Activated naive CD8-positive, alpha-beta T cell treated with anti-CD3 and anti-CD28 coated beads, Interleukin-2, amount 10 ng/mL, durations not matched to agents 7 days and 5 days (primary cell): ENCODE measurements at regions not wholly inside any gene's neighbourhood (a gene's known extent, or its start where the extent isn't known, plus 50 kb on each side); places are given as distances from the start of the nearest gene placed in this dataset.

Experiments
- ATAC-seq: fragments of 150-1000 bp; cut with Tn5 transposase; one replicate; pipeline ENCODE4 v1.10.0; 2021; ENCODE audit warnings: low read depth, moderate library complexity
- POLR2A ChIA-PET: fragments of 350-600 bp; sonication (Branson Sonifier 250); formaldehyde crosslinking; loops from one replicate; lab custom pipeline; 2021; ENCODE audit warnings: antibody characterized with exemption; lab: Charles Lee
- DNase-seq: peaks from one replicate; pipeline ENCODE4 v3.0.0; 2021
- H3K27ac Mint-ChIP-seq: one replicate; pipeline ENCODE4 v1.8.0; 2022; ENCODE audit warnings: mild to moderate bottlenecking, mixed read lengths
- H3K27me3 Mint-ChIP-seq: one replicate; pipeline ENCODE4 v1.8.0; 2022; ENCODE audit warnings: mild to moderate bottlenecking, moderate library complexity, mixed read lengths
- H3K36me3 Mint-ChIP-seq: one replicate; pipeline ENCODE4 v1.8.0; 2021; ENCODE audit warnings: mild to moderate bottlenecking, mixed read lengths
- H3K4me1 Mint-ChIP-seq: one replicate; pipeline ENCODE4 v1.8.0; 2021; ENCODE audit warnings: mixed read lengths
- H3K4me3 Mint-ChIP-seq: one replicate; pipeline ENCODE4 v1.8.0; 2022; ENCODE audit warnings: mild to moderate bottlenecking, moderate library complexity, mixed read lengths
- H3K9me3 Mint-ChIP-seq: one replicate; pipeline ENCODE4 v1.8.0; 2021; ENCODE audit warnings: mixed read lengths

DNA sequence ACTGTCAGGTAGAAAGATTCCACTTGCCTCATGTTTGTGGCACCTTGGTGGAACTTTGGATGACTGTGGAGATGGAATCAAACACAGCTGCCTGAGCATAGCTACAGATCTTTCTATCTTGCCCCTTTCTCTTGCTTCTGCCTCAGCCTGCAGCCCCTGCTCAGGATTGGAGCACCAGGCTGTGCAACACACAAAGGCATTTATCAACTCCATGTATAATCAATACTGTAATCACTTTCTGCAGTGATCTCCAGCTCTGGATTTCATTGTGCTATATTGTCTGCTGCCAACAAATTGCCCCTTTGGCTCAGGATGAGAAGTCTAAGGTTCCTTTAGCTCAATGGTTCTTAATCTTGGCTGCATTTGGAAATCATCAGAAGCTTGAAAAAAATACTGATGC is 86.3 kb upstream of the PRPS1 start:
- no peaks in the 10 kb centered on the region for H3K36me3 Mint-ChIP-seq
- ATAC-seq (no peak), DNase-seq (no peak)
- no peaks in the 10 kb centered on the region for H3K4me1 Mint-ChIP-seq
- POLR2A ChIA-PET = no interaction called here
- H3K4me3 Mint-ChIP-seq = no peak overlapping the region
- no peak overlapping the region for H3K27ac Mint-ChIP-seq
- no peaks in the 10 kb centered on the region for H3K27me3 Mint-ChIP-seq
- H3K9me3 Mint-ChIP-seq = no peaks in the 10 kb centered on the region

DNA sequence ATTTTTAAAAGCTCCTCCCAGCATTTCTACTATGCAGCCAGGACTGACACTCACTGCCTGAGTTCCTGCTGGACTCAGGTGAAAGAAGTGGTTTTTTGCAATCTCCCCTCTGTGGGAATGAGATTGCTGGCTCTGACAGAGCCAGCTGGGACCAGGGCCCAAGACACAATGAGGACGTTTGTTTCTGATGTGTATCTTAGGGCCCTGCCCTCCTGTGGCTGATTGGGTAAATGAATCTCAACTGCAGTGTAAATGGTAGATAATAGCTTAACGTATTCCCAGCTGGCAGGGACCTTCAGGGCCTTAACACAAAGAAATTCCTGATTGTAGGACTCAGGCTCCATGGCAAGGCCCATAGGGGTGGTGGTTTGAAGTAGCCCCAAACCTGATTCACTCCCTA is 85.8 kb upstream of the PRPS1 start:
- Mint-ChIP-seq H3K9me3 (no peaks in the 10 kb centered on the region), H3K27me3 (no peaks in the 10 kb centered on the region), H3K27ac (no peak overlapping the region), H3K4me3 (no peak overlapping the region), H3K4me1 (no peaks in the 10 kb centered on the region), H3K36me3 (no peaks in the 10 kb centered on the region)
- DNase-seq = no peak
- POLR2A ChIA-PET = no interaction called here
- ATAC-seq = no peak

DNA sequence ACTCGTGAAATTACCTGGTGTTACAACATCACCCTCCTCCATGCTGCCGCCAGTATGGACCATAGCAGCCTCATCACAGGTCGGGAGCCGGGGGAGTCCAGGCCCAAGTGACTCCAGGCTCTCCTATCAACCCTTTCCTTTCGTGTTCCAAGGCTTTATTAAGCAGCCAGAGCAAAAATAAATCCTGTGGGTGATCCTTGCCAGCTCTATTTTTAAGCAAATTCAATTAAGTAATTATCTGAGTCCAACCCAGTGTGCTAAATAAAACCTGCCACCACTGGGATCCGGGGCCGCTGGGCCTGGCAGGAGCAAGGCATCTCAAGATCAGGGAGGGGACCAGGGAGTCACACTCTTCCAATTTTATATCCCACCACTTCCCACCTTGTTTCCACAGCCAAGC is 80.7 kb upstream of the PRPS1 start:
- DNase-seq = no peak
- no peaks in the 10 kb centered on the region for H3K36me3 Mint-ChIP-seq
- H3K4me1 Mint-ChIP-seq = peaks cover 7% of the 10 kb centered on the region
- ATAC-seq = no peak
- H3K9me3 Mint-ChIP-seq = no peaks in the 10 kb centered on the region
- no peak overlapping the region for H3K27ac Mint-ChIP-seq
- H3K27me3 Mint-ChIP-seq = no peaks in the 10 kb centered on the region
- POLR2A ChIA-PET = no interaction called here
- no peak overlapping the region for H3K4me3 Mint-ChIP-seq

DNA sequence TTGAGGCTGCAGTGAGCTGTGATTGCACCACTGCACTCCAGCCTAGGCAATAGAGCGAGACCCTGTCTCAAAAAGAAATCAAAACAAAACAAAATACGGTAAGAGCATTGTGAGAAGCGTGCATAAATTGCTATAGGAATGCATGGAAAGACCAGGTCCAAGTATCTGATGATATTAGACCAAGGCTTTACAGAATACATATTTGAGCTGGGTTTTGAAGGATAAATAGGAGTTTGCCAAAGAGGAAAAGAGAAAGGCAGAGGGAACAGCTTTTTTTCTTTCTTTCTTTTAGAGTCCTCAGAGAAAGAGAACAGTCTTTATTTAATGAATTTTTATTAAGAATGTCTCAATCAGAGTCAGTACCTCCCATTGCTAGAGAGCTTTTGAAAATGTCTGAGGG is 79.5 kb upstream of the PRPS1 start:
- H3K27me3 Mint-ChIP-seq = no peaks in the 10 kb centered on the region
- H3K4me3 Mint-ChIP-seq = no peak overlapping the region
- no peak for ATAC-seq
- no peaks in the 10 kb centered on the region for H3K36me3 Mint-ChIP-seq
- peaks cover 7% of the 10 kb centered on the region for H3K4me1 Mint-ChIP-seq
- H3K9me3 Mint-ChIP-seq = no peaks in the 10 kb centered on the region
- POLR2A ChIA-PET = no interaction called here
- no peak overlapping the region for H3K27ac Mint-ChIP-seq
- DNase-seq = no peak

DNA sequence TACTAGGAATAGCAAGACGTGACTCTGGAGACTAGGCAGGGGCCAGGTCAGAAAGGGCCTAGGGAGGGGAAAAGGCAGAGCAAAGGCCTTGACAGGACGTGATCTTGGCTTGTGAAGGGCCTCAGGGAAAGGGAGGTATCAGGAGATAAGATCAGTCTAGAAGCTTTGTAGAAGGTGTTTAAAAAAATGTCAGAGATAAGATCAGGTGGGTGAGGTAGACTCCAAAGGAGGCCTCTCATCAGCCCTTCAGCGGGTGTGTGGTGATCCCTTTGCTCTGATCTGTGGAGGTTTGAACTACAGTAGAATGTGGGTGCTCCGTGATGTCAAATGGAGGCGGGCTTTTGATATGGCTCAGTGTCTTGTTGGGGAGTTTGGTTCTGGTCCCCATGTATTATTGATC is 78.8 kb upstream of the PRPS1 start:
- peak; percentile 54 for ATAC-seq

GRCh38 chrX:107551546-107551945 is 76.8 kb upstream of the PRPS1 start:
- H3K9me3 Mint-ChIP-seq = no peaks in the 10 kb centered on the region
- ATAC-seq (no peak), DNase-seq (no peak)
- no peak overlapping the region for H3K27ac Mint-ChIP-seq
- no peaks in the 10 kb centered on the region for H3K27me3 Mint-ChIP-seq
- H3K4me3 Mint-ChIP-seq = no peak overlapping the region
- H3K36me3 Mint-ChIP-seq = no peaks in the 10 kb centered on the region
- H3K4me1 Mint-ChIP-seq = peaks cover 7% of the 10 kb centered on the region
- POLR2A ChIA-PET = no interaction called here

More for the DNA sequence above, 78.8 kb upstream of the PRPS1 start:
- no peak overlapping the region for H3K27ac Mint-ChIP-seq
- no peak overlapping the region for H3K4me3 Mint-ChIP-seq
- no peak for DNase-seq
- peaks cover 7% of the 10 kb centered on the region for H3K4me1 Mint-ChIP-seq
- no peaks in the 10 kb centered on the region for H3K27me3 Mint-ChIP-seq
- POLR2A ChIA-PET = no interaction called here
- H3K9me3 Mint-ChIP-seq = no peaks in the 10 kb centered on the region
- no peaks in the 10 kb centered on the region for H3K36me3 Mint-ChIP-seq

DNA sequence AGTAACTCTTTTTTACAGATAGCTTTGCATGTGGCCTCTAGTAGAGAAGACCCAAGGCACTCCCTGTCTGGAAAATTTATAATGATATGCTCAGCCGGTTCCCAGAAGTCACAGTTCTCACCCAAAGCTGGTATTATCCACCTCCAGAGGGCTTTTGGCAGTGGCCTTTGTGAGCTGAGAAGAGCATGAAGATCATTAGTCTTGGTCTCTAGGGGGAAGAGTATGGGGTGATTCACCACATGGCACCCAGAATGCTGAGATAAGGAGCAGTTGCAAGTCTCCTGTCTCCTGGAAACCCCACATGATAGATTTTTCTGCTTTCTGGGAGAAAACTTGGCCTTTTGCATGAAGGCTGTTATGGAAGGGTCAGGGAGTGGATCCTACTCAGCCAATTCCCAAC is 75.4 kb upstream of the PRPS1 start:
- DNase-seq = no peak
- Mint-ChIP-seq H3K9me3 (no peaks in the 10 kb centered on the region), H3K27me3 (no peaks in the 10 kb centered on the region), H3K27ac (no peak overlapping the region), H3K36me3 (no peaks in the 10 kb centered on the region), H3K4me1 (peaks cover 7% of the 10 kb centered on the region), H3K4me3 (no peak overlapping the region)
- ATAC-seq = no peak
- POLR2A ChIA-PET = no interaction called here

- ATAC-seq = no peak
- H3K27me3 Mint-ChIP-seq = no peaks in the 10 kb centered on the region
Measured at GRCh38 chrX:107556967-107557366, 71.3 kb upstream of the PRPS1 start.

DNA sequence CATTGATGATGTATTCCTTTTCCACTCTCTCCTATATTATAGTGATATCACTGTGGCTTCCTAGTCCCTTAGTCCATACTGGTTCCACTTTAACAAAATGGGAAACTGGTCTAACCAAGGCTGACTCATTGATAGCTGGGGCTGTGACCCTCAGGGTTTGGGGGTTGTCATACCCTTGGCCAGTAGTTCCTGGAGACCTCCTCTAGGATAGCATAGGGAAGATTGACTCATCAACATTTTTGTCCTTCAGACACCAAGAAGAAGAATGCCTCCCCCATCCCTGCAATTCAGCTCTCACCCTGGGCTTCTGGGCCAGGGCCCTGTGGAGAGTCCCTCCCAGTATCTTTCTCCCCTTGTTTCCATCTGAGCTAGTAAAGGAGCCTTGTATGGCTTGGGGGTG is 68.8 kb upstream of the PRPS1 start:
- no peak overlapping the region for H3K4me3 Mint-ChIP-seq
- DNase-seq (no peak), ATAC-seq (no peak)
- no peaks in the 10 kb centered on the region for H3K36me3 Mint-ChIP-seq
- no peaks in the 10 kb centered on the region for H3K9me3 Mint-ChIP-seq
- H3K27ac Mint-ChIP-seq = no peak overlapping the region
- no peaks in the 10 kb centered on the region for H3K27me3 Mint-ChIP-seq
- no peaks in the 10 kb centered on the region for H3K4me1 Mint-ChIP-seq
- POLR2A ChIA-PET = no interaction called here

More at GRCh38 chrX:107556967-107557366, 71.3 kb upstream of the PRPS1 start:
- no peaks in the 10 kb centered on the region for H3K36me3 Mint-ChIP-seq
- H3K4me1 Mint-ChIP-seq = no peaks in the 10 kb centered on the region
- H3K9me3 Mint-ChIP-seq = no peaks in the 10 kb centered on the region
- no peak for DNase-seq
- POLR2A ChIA-PET = no interaction called here
- no peak overlapping the region for H3K4me3 Mint-ChIP-seq
- H3K27ac Mint-ChIP-seq = no peak overlapping the region

DNA sequence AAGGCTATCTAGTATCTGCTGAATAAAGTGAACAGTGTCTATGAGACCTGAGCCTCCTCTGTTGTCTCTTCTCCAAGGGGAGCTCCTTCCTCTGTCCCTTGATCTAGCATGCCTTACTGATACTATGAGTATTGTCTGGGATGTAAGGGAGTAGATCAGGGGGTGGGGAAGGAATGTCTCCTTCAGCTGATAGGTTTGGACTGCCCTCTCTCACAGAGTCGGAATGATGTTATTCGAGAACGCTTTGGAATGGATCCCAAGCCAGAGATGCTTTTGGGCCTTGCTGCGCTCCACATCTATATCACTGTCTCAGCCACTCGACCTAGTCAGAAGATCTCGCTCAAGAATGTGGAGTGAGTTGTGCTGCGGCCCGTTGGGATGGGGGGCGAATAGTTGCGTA is 68.3 kb upstream of the PRPS1 start:
- ATAC-seq = no peak
- Mint-ChIP-seq H3K27me3 (no peaks in the 10 kb centered on the region), H3K4me1 (no peaks in the 10 kb centered on the region), H3K9me3 (no peaks in the 10 kb centered on the region), H3K4me3 (no peak overlapping the region), H3K27ac (no peak overlapping the region), H3K36me3 (no peaks in the 10 kb centered on the region)
- POLR2A ChIA-PET = no interaction called here
- no peak for DNase-seq

- no peak for DNase-seq
Measured at GRCh38 chrX:107560980-107561379, 67.3 kb upstream of the PRPS1 start.

DNA sequence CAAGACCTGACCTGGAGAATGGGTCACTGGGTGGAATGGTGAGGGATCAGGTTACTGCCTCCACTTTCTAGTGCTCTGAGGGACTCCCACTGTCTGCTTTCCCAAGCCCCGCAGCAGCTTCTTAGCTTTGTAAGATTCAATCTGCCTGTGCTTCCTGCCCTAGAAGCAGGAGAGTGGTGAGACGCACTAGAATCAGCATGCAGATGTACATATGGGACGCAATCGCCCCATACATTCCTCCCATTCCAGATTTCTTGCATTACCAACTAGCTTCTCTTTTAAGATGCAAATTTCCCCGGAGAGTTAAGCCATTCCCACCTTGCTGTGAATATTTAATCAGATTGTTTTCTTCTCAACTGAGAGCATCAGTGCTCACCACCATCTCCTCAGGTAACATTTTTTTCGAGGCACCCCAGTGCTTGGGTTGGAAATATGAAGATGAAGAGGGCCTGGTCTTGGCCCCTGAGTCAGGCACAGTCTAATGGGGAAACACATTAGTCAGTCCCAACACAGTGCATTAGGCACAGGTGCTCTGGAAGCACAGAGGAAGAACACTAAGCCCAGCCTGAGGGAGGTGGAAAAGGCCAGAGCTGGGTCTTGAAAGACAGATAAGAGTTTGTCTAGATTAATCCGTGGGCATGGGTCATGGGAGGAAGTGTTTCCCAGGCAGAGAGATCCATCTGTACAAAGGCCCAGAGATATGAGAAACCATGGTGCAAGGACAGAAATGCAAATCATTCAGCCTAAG is 66.7 kb upstream of the PRPS1 start:
- H3K4me3 Mint-ChIP-seq = no peak overlapping the region
- peaks cover 2% of the 10 kb centered on the region for H3K27me3 Mint-ChIP-seq
- no peak overlapping the region for H3K27ac Mint-ChIP-seq
- no peaks in the 10 kb centered on the region for H3K4me1 Mint-ChIP-seq
- ATAC-seq = no peak
- H3K36me3 Mint-ChIP-seq = no peaks in the 10 kb centered on the region
- H3K9me3 Mint-ChIP-seq = no peaks in the 10 kb centered on the region
- no peak for DNase-seq
- POLR2A ChIA-PET = no interaction called here

More at GRCh38 chrX:107560980-107561379, 67.3 kb upstream of the PRPS1 start:
- no peak overlapping the region for H3K27ac Mint-ChIP-seq
- no peaks in the 10 kb centered on the region for H3K4me1 Mint-ChIP-seq
- no peaks in the 10 kb centered on the region for H3K9me3 Mint-ChIP-seq
- H3K36me3 Mint-ChIP-seq = no peaks in the 10 kb centered on the region
- no peak overlapping the region for H3K4me3 Mint-ChIP-seq
- peaks cover 1% of the 10 kb centered on the region for H3K27me3 Mint-ChIP-seq
- no peak for ATAC-seq
- POLR2A ChIA-PET = no interaction called here

DNA sequence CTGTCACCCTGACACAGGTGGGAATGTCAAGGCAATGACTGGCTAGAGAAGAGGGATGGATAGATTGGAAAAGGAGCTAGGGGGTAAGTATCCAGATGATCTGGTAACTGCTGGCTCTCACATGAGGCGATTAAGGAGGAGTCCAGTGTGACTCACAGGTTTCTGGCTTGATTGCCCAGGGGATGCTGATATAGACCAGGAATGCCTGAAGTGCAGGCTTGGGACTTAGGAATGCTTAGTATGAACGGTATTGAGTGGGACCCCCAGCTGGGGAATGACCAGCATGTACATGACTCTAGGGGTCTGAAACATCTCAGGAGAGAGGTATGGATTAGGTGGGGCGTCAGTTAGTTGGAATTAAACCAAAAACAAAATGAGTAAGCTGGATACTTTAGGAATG is 65.8 kb upstream of the PRPS1 start:
- DNase-seq = no peak
- no peaks in the 10 kb centered on the region for H3K36me3 Mint-ChIP-seq

GRCh38 chrX:107563824-107564223 is 64.5 kb upstream of the PRPS1 start:
- H3K36me3 Mint-ChIP-seq = no peaks in the 10 kb centered on the region
- DNase-seq (no peak), ATAC-seq (no peak)
- no peak overlapping the region for H3K27ac Mint-ChIP-seq
- H3K4me3 Mint-ChIP-seq = no peak overlapping the region
- POLR2A ChIA-PET = no interaction called here
- H3K4me1 Mint-ChIP-seq = no peaks in the 10 kb centered on the region
- H3K9me3 Mint-ChIP-seq = no peaks in the 10 kb centered on the region
- H3K27me3 Mint-ChIP-seq = peaks cover 2% of the 10 kb centered on the region

More for the DNA sequence above, 65.8 kb upstream of the PRPS1 start:
- POLR2A ChIA-PET = no interaction called here
- Mint-ChIP-seq H3K27ac (no peak overlapping the region), H3K4me3 (no peak overlapping the region), H3K9me3 (no peaks in the 10 kb centered on the region), H3K4me1 (no peaks in the 10 kb centered on the region), H3K27me3 (peaks cover 2% of the 10 kb centered on the region)
- no peak for ATAC-seq
